Breast epithelium (tissue), 4 donors: ENCODE measurements at regions not wholly inside any gene's neighbourhood (a gene's known extent, or its start where the extent isn't known, plus 50 kb on each side); places are given as distances from the start of the nearest gene placed in this dataset.

Experiments
- DNase-seq, 2 donors: peaks; one replicate each; pipeline ENCODE4 v3.0.0-alpha.2; 2019; ENCODE audit warnings: low spot score in 2 of 2
- H3K27ac ChIP-seq, 2 donors: fragments of 200-600 bp; sonication (generic) in 1 of 2; one replicate each; pipeline ENCODE4 v1.5.1; 2016 to 2019; ENCODE audit warnings: mild to moderate bottlenecking in 1 of 2
- H3K27me3 ChIP-seq, 2 donors: fragments of 200-600 bp; sonication (generic) in 1 of 2; one replicate each; pipeline versions ENCODE4 v1.5.1 to v1.6.0; 2017 to 2019; ENCODE audit warnings: control low read depth in 1 of 2, mild to moderate bottlenecking in 1 of 2
- H3K36me3 ChIP-seq: fragments of 200-600 bp; one replicate; pipeline ENCODE4 v1.5.1; 2019
- H3K4me1 ChIP-seq, 2 donors: fragments of 200-600 bp; sonication (generic); one replicate each; pipeline ENCODE4 v1.5.1; 2016 to 2019; ENCODE audit warnings: control low read depth in 1 of 2
- H3K4me3 ChIP-seq, 3 donors: fragments of 200-600 bp; sonication (generic); 1 replicate in 2 of 3; 2 replicates in 1 of 3; pipeline ENCODE4 v1.5.1; 2016 to 2019; ENCODE audit warnings: mild to moderate bottlenecking in 3 of 3, moderate library complexity in 2 of 3
- H3K9me3 ChIP-seq, 2 donors: fragments of 200-600 bp; sonication (generic) in 1 of 2; one replicate each; pipeline ENCODE4 v1.5.1; 2016 to 2019; ENCODE audit warnings: control low read depth in 1 of 2
- CTCF ChIP-seq, 3 donors: fragments of 450-650 bp; IDR thresholded peaks; one replicate each; pipeline ENCODE4 v1.5.1; 2016 to 2017; ENCODE audit warnings: antibody characterized with exemption in 3 of 3, mild to moderate bottlenecking in 3 of 3, moderate library complexity in 3 of 3
- POLR2A ChIP-seq: fragments of 450-650 bp; IDR thresholded peaks from one replicate; pipeline ENCODE4 v1.6.1; 2016; ENCODE audit warnings: antibody characterized with exemption, mild to moderate bottlenecking, moderate library complexity
- POLR2AphosphoS5 ChIP-seq, 3 donors: sonication (generic); formaldehyde crosslinking; IDR thresholded peaks; one replicate each; pipeline ENCODE4 v1.6.1; 2017; ENCODE audit warnings: antibody characterized with exemption in 3 of 3
- intact Hi-C: fragments of 100-400 bp; cut with DNase I; formaldehyde crosslinking; loops from one replicate; pipeline ENCODE4 v1.15.1; 2023; ENCODE audit warnings: low total_unique reads

GRCh38 chr11:127440616-127441015 lies 440.0 kb upstream of the KIRREL3 start:
- no peak for DNase-seq
- H3K27me3 ChIP-seq: no peaks in the 10 kb centered on the region
- H3K27ac ChIP-seq: no peak overlapping the region
- H3K4me3 ChIP-seq: no peak overlapping the region
- H3K36me3 ChIP-seq: no peaks in the 10 kb centered on the region
- no peaks in the 10 kb centered on the region for H3K9me3 ChIP-seq
- H3K4me1 ChIP-seq: no peaks in the 10 kb centered on the region
- no peak for TF ChIP-seq CTCF (IDR thresholded peaks at IDR 0.05)
- TF ChIP-seq POLR2AphosphoS5 (IDR thresholded peaks at IDR 0.05): no peak
- TF ChIP-seq POLR2A: no peak
- intact Hi-C loops: no loop called here

GRCh38 chr11:127425281-127425680 lies 424.7 kb upstream of the KIRREL3 start:
- no peak overlapping the region for H3K27ac ChIP-seq
- no peak for DNase-seq
- no peaks in the 10 kb centered on the region for H3K27me3 ChIP-seq
- H3K4me1 ChIP-seq: no peaks in the 10 kb centered on the region
- H3K36me3 ChIP-seq: no peaks in the 10 kb centered on the region
- H3K4me3 ChIP-seq: no peak overlapping the region
- intact Hi-C loops: no loop called here
- no peaks in the 10 kb centered on the region for H3K9me3 ChIP-seq
- no peak for TF ChIP-seq POLR2A
- no peak for TF ChIP-seq CTCF (IDR thresholded peaks at IDR 0.05)
- TF ChIP-seq POLR2AphosphoS5 (IDR thresholded peaks at IDR 0.05): no peak

DNA sequence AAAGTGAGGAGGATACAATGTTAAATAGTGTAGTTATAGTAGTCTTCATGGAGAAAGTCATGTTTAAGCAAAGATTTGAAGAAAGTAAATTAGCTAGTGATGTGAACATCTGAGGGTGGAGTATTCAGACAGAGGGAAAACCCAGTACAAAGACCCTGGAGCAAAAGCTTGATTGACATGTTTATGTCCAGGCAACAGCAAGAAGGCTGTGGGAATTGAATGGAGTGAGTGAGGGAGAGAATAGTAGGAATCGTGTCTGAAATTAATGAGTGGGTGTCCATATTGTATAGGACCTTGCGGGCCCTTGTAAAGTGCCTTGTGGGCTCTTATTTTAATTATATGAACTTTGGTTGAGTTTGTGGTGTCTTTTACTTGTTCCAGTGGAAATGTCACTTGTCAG lies 424.1 kb upstream of the KIRREL3 start:
- H3K27ac ChIP-seq: no peak overlapping the region
- no peaks in the 10 kb centered on the region for H3K36me3 ChIP-seq
- DNase-seq: no peak
- TF ChIP-seq POLR2A (no peak), POLR2AphosphoS5 (IDR thresholded peaks at IDR 0.05) (no peak), CTCF (IDR thresholded peaks at IDR 0.05) (no peak)
- H3K4me1 ChIP-seq: no peaks in the 10 kb centered on the region
- H3K27me3 ChIP-seq: no peaks in the 10 kb centered on the region
- intact Hi-C loops: no loop called here
- H3K9me3 ChIP-seq: no peaks in the 10 kb centered on the region
- H3K4me3 ChIP-seq: no peak overlapping the region

DNA sequence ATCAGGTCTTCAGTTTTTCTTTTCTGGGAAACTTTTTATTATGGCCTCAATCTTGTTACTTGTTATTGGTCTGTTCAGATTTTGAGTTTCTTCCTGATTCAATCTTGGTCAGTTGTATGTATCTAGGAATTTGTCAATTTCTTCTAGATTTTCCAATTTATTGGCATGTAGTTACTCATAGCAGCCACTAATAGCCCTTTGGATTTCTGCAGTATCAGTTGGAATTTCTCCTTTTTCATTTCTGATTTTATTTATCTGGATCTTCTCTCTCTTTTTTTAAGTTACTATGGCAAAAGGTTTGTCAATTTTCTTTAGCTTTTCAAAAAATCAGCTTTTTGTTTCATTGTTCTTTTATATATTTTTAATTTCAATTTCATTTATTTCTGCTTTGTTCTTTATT lies 419.6 kb upstream of the KIRREL3 start:
- Histone ChIP-seq H3K4me3 (no peak overlapping the region), H3K9me3 (no peaks in the 10 kb centered on the region), H3K27ac (no peak overlapping the region), H3K36me3 (no peaks in the 10 kb centered on the region), H3K4me1 (no peaks in the 10 kb centered on the region), H3K27me3 (no peaks in the 10 kb centered on the region)
- intact Hi-C loops: no loop called here
- TF ChIP-seq CTCF (IDR thresholded peaks at IDR 0.05) (no peak), POLR2AphosphoS5 (IDR thresholded peaks at IDR 0.05) (no peak), POLR2A (no peak)
- no peak for DNase-seq

DNA sequence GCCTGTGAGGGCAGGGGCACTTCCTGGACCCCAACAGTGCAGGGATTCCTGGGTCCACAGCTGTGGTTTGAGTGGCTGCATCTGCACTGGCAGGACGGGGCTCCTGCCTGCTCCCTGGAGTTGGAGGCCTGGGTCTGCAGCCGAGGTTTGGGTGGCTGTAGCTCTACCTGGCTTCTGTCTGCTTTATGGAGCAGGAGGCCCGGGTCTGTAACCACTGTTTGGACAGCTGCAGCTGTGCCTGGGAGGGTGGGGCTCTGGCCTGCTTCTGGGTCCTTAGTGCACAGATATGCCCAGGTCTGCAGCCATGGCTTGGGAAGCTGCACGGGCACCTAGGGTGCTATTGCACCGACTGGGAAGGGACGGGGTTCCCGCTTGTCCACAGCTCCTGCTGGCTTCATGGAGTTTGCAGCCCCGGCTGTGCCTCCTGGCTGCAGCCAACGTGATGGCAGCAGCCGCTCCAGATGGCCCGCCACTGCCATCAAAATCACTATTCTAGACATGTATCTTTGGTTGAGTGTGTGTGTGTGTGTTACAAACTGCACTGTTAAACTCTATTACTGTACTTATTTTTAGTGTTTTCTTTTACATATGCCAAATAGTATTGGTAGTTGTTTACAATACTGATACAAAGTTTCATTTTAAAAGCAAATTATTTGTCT lies 412.3 kb upstream of the KIRREL3 start:
- H3K9me3 ChIP-seq: peaks cover 9 to 31% of the 10 kb centered on the region in 2 donors
- no peak overlapping the region for H3K4me3 ChIP-seq
- no peak for TF ChIP-seq POLR2A
- no peak for TF ChIP-seq CTCF (IDR thresholded peaks at IDR 0.05)
- no peak for TF ChIP-seq POLR2AphosphoS5 (IDR thresholded peaks at IDR 0.05)
- no peaks in the 10 kb centered on the region for H3K4me1 ChIP-seq
- no peak overlapping the region for H3K27ac ChIP-seq
- intact Hi-C loops: no loop called here
- H3K27me3 ChIP-seq: no peaks in the 10 kb centered on the region
- no peak for DNase-seq
- H3K36me3 ChIP-seq: no peaks in the 10 kb centered on the region
